NB4 (cell line): ENCODE measurements at regions not wholly inside any gene's neighbourhood (a gene's known extent, or its start where the extent isn't known, plus 50 kb on each side); places are given as distances from the start of the nearest gene placed in this dataset.
"Not testable (repeated sequence)": the region's sequence is repeated elsewhere in the genome, so short reads cannot be mapped to it uniquely, and the experiment has no call there.

Source experiments
- CTCF ChIP-seq: IDR thresholded peaks from one replicate; pipeline ENCODE4 v1.5.1; 2012; ENCODE audit warnings: low read depth, low read length
- MAX ChIP-seq: IDR thresholded peaks from 2 replicates; pipeline ENCODE4 v1.6.1; 2011; ENCODE audit warnings: low read depth, low read length
- MYC ChIP-seq: IDR thresholded peaks from 2 replicates; pipeline ENCODE4 v1.6.1; 2011; ENCODE audit warnings: low read depth, low read length
- POLR2A ChIP-seq: IDR thresholded peaks from 2 replicates; pipeline ENCODE4 v1.6.1; 2011; ENCODE audit warnings: mild to moderate bottlenecking; ENCODE audit not compliant: insufficient read length; ENCODE audit errors: extremely low read depth

- not testable (repeated sequence) for TF ChIP-seq CTCF, POLR2A, MAX, MYC
Measured at GRCh38 chr20:46788763-46789091, 79.3 kb downstream of the SLC2A10 start.
